Activated naive CD4-positive, alpha-beta T cell treated with anti-CD3 and anti-CD28 coated beads, Interleukin-2, amount 10 ng/mL, durations not matched to agents 7 days and 5 days (primary cell): ENCODE measurements at regions not wholly inside any gene's neighbourhood (a gene's known extent, or its start where the extent isn't known, plus 50 kb on each side); places are given as distances from the start of the nearest gene placed in this dataset.

Experiments
- CTCF ChIA-PET: fragments of 350-600 bp; sonication (Branson Sonifier 250); formaldehyde crosslinking; loops from one replicate; lab custom pipeline; 2021; ENCODE audit warnings: antibody characterized with exemption; lab: Charles Lee
- DNase-seq: peaks from one replicate; pipeline ENCODE4 v3.0.0-alpha.2; 2020
- H3K27ac Mint-ChIP-seq: one replicate; pipeline ENCODE4 v1.8.0; 2021; ENCODE audit warnings: mild to moderate bottlenecking, moderate library complexity, mixed read lengths
- H3K27me3 Mint-ChIP-seq: one replicate; pipeline ENCODE4 v1.8.0; 2021; ENCODE audit warnings: mild to moderate bottlenecking, mixed read lengths
- H3K36me3 Mint-ChIP-seq: one replicate; pipeline ENCODE4 v1.8.0; 2021; ENCODE audit warnings: mixed read lengths
- H3K4me1 Mint-ChIP-seq: one replicate; pipeline ENCODE4 v1.8.0; 2021; ENCODE audit warnings: mixed read lengths
- H3K4me3 Mint-ChIP-seq: one replicate; pipeline ENCODE4 v1.8.0; 2021; ENCODE audit warnings: mild to moderate bottlenecking, moderate library complexity, mixed read lengths
- H3K9me3 Mint-ChIP-seq: one replicate; pipeline ENCODE4 v1.8.0; 2021; ENCODE audit warnings: mixed read lengths

- H3K36me3 Mint-ChIP-seq, result no peaks in the 10 kb centered on the region
- peaks cover 11% of the 10 kb centered on the region for H3K9me3 Mint-ChIP-seq
- H3K4me1 Mint-ChIP-seq, result no peaks in the 10 kb centered on the region
- no peak overlapping the region for H3K27ac Mint-ChIP-seq
- DNase-seq, result no peak
- no peaks in the 10 kb centered on the region for H3K27me3 Mint-ChIP-seq
- CTCF ChIA-PET, result no interaction called here
- no peak overlapping the region for H3K4me3 Mint-ChIP-seq
Observed at GRCh38 chr12:115023279-115024265, 339.6 kb upstream of the TBX3 start.

- Mint-ChIP-seq H3K9me3 (peaks cover 4% of the 10 kb centered on the region), H3K36me3 (no peaks in the 10 kb centered on the region), H3K27me3 (no peaks in the 10 kb centered on the region), H3K4me1 (no peaks in the 10 kb centered on the region), H3K4me3 (no peak overlapping the region), H3K27ac (no peak overlapping the region)
- no peak for DNase-seq
- CTCF ChIA-PET, result no interaction called here
Observed at GRCh38 chr12:115020091-115020490, 336.1 kb upstream of the TBX3 start.

- no peak for DNase-seq
- no peaks in the 10 kb centered on the region for H3K4me1 Mint-ChIP-seq
- no peak overlapping the region for H3K27ac Mint-ChIP-seq
- peaks cover 11% of the 10 kb centered on the region for H3K9me3 Mint-ChIP-seq
- CTCF ChIA-PET, result no interaction called here
- H3K27me3 Mint-ChIP-seq, result no peaks in the 10 kb centered on the region
- H3K36me3 Mint-ChIP-seq, result no peaks in the 10 kb centered on the region
- H3K4me3 Mint-ChIP-seq, result no peak overlapping the region
Observed at GRCh38 chr12:115017346-115017745, 333.4 kb upstream of the TBX3 start.

GRCh38 chr12:115013236-115013981 lies 329.4 kb upstream of the TBX3 start:
- Mint-ChIP-seq H3K27ac (no peak overlapping the region), H3K27me3 (no peaks in the 10 kb centered on the region), H3K9me3 (peaks cover 7% of the 10 kb centered on the region), H3K36me3 (no peaks in the 10 kb centered on the region), H3K4me3 (no peak overlapping the region), H3K4me1 (no peaks in the 10 kb centered on the region)
- CTCF ChIA-PET, result no interaction called here
- no peak for DNase-seq

GRCh38 chr12:115012861-115013235 lies 328.9 kb upstream of the TBX3 start:
- Mint-ChIP-seq H3K4me3 (no peak overlapping the region), H3K27me3 (no peaks in the 10 kb centered on the region), H3K4me1 (no peaks in the 10 kb centered on the region), H3K36me3 (no peaks in the 10 kb centered on the region), H3K27ac (no peak overlapping the region), H3K9me3 (peaks cover 7% of the 10 kb centered on the region)
- CTCF ChIA-PET, result no interaction called here
- DNase-seq, result no peak

- Mint-ChIP-seq H3K4me1 (no peaks in the 10 kb centered on the region), H3K27me3 (no peaks in the 10 kb centered on the region), H3K27ac (no peak overlapping the region), H3K36me3 (no peaks in the 10 kb centered on the region), H3K9me3 (peaks cover 7% of the 10 kb centered on the region), H3K4me3 (no peak overlapping the region)
- no peak for DNase-seq
- CTCF ChIA-PET, result no interaction called here
Observed at GRCh38 chr12:115011703-115012102, 327.7 kb upstream of the TBX3 start.

GRCh38 chr12:115010324-115010995 lies 326.5 kb upstream of the TBX3 start:
- Mint-ChIP-seq H3K4me1 (no peaks in the 10 kb centered on the region), H3K36me3 (no peaks in the 10 kb centered on the region), H3K27me3 (no peaks in the 10 kb centered on the region), H3K4me3 (no peak overlapping the region), H3K27ac (no peak overlapping the region), H3K9me3 (peaks cover 7% of the 10 kb centered on the region)
- DNase-seq, result no peak
- CTCF ChIA-PET, result no interaction called here

GRCh38 chr12:115008929-115009328 lies 325.0 kb upstream of the TBX3 start:
- Mint-ChIP-seq H3K9me3 (peaks cover 7% of the 10 kb centered on the region), H3K27me3 (no peaks in the 10 kb centered on the region), H3K36me3 (no peaks in the 10 kb centered on the region), H3K27ac (no peak overlapping the region), H3K4me1 (no peaks in the 10 kb centered on the region), H3K4me3 (no peak overlapping the region)
- no peak for DNase-seq
- CTCF ChIA-PET, result no interaction called here

- CTCF ChIA-PET, result no interaction called here
- Mint-ChIP-seq H3K4me1 (no peaks in the 10 kb centered on the region), H3K36me3 (no peaks in the 10 kb centered on the region), H3K4me3 (no peak overlapping the region), H3K9me3 (peaks cover 4% of the 10 kb centered on the region), H3K27me3 (no peaks in the 10 kb centered on the region), H3K27ac (no peak overlapping the region)
- no peak for DNase-seq
Observed at GRCh38 chr12:115004470-115005146, 320.6 kb upstream of the TBX3 start.

- Mint-ChIP-seq H3K27ac (no peak overlapping the region), H3K4me3 (no peak overlapping the region), H3K4me1 (no peaks in the 10 kb centered on the region), H3K36me3 (no peaks in the 10 kb centered on the region), H3K27me3 (no peaks in the 10 kb centered on the region), H3K9me3 (peaks cover 4% of the 10 kb centered on the region)
- CTCF ChIA-PET, result no interaction called here
- no peak for DNase-seq
Observed at GRCh38 chr12:115002434-115002833, 318.5 kb upstream of the TBX3 start.

GRCh38 chr12:115001571-115002180 lies 317.7 kb upstream of the TBX3 start:
- H3K4me1 Mint-ChIP-seq, result no peaks in the 10 kb centered on the region
- H3K4me3 Mint-ChIP-seq, result no peak overlapping the region
- CTCF ChIA-PET, result no interaction called here
- peaks cover 4% of the 10 kb centered on the region for H3K9me3 Mint-ChIP-seq
- H3K27ac Mint-ChIP-seq, result no peak overlapping the region
- H3K27me3 Mint-ChIP-seq, result no peaks in the 10 kb centered on the region
- DNase-seq, result no peak
- H3K36me3 Mint-ChIP-seq, result no peaks in the 10 kb centered on the region

GRCh38 chr12:115000038-115000437 lies 316.1 kb upstream of the TBX3 start:
- Mint-ChIP-seq H3K36me3 (no peaks in the 10 kb centered on the region), H3K4me1 (no peaks in the 10 kb centered on the region), H3K9me3 (peaks cover 4% of the 10 kb centered on the region), H3K4me3 (no peak overlapping the region), H3K27ac (no peak overlapping the region), H3K27me3 (no peaks in the 10 kb centered on the region)
- CTCF ChIA-PET, result no interaction called here
- no peak for DNase-seq

- peaks cover 8% of the 10 kb centered on the region for H3K9me3 Mint-ChIP-seq
Observed at GRCh38 chr12:114998750-114999128, 314.8 kb upstream of the TBX3 start.

More at GRCh38 chr12:114998750-114999128, 314.8 kb upstream of the TBX3 start:
- CTCF ChIA-PET, result no interaction called here
- no peak for DNase-seq
- Mint-ChIP-seq H3K4me1 (no peaks in the 10 kb centered on the region), H3K27me3 (no peaks in the 10 kb centered on the region), H3K27ac (no peak overlapping the region), H3K36me3 (no peaks in the 10 kb centered on the region), H3K4me3 (no peak overlapping the region)
